ENCODE measurements at regions not wholly inside any gene's neighbourhood (a gene's known extent, or its start where the extent isn't known, plus 50 kb on each side); places are given as distances from the start of the nearest gene placed in this dataset.

GRCh38 chr16:35906440-35906839 is 2447.0 kb downstream of the TP53TG3F start:
- intact Hi-C loops (cut with DNase I) = no loop called here
- ATAC-seq (no peak), DNase-seq (no peak)
- 50% methylated on average over 1 of the region's 1 CpG for WGBS (ENCODE audit: insufficient coverage, low coverage, low lambda C conversion rate, missing lambda C conversion rate)
- Histone ChIP-seq H3K4me1 (no peaks in the 10 kb centered on the region), H3K36me3 (no peaks in the 10 kb centered on the region), H3K9me3 (no peaks in the 10 kb centered on the region), H3K27ac (no peak overlapping the region), H3K4me3 (no peak overlapping the region), H3K27me3 (no peaks in the 10 kb centered on the region)
- TF ChIP-seq, protein P1, sequence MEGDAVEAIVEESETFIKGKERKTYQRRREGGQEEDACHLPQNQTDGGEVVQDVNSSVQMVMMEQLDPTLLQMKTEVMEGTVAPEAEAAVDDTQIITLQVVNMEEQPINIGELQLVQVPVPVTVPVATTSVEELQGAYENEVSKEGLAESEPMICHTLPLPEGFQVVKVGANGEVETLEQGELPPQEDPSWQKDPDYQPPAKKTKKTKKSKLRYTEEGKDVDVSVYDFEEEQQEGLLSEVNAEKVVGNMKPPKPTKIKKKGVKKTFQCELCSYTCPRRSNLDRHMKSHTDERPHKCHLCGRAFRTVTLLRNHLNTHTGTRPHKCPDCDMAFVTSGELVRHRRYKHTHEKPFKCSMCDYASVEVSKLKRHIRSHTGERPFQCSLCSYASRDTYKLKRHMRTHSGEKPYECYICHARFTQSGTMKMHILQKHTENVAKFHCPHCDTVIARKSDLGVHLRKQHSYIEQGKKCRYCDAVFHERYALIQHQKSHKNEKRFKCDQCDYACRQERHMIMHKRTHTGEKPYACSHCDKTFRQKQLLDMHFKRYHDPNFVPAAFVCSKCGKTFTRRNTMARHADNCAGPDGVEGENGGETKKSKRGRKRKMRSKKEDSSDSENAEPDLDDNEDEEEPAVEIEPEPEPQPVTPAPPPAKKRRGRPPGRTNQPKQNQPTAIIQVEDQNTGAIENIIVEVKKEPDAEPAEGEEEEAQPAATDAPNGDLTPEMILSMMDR (IDR thresholded peaks at IDR 0.05) = no peak
- no peak for TF ChIP-seq POLR2A (IDR thresholded peaks at IDR 0.05)

- Histone ChIP-seq H3K4me3 (no peak overlapping the region), H3K9me3 (no peaks in the 10 kb centered on the region), H3K4me1 (no peaks in the 10 kb centered on the region), H3K27me3 (no peaks in the 10 kb centered on the region), H3K27ac (no peak overlapping the region), H3K36me3 (no peaks in the 10 kb centered on the region)
- ATAC-seq (no peak), DNase-seq (no peak)
- TF ChIP-seq, protein P1 (IDR thresholded peaks at IDR 0.05) = no peak
- no peak for TF ChIP-seq POLR2A (IDR thresholded peaks at IDR 0.05)
- intact Hi-C loops (cut with DNase I) = no loop called here
- 58% methylated on average over 2 of the region's 7 CpGs for WGBS (ENCODE audit: insufficient coverage, low coverage, low lambda C conversion rate, missing lambda C conversion rate)
These were observed 2448.7 kb downstream of the TP53TG3F start for GRCh38 chr16:35908152-35908551.

DNA sequence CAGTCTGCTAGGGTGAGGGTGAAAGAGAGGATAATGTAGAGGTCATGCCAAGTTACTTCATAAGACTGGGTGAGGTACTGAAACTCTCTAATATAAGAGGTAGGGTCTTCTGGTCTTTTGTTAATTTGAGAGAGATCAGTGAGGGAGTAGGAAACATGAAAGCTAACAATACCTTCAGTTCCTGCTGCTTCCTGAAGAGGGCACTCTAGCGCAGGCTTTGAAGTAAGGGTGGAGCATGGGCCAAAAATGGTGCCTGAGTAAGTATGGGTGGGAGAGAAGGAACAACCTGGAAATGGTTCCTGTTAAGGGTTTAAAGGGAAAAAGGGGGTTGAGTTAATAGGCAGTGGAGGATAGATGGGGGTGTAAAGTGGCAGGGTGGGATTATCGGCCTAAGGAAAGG is 2449.5 kb downstream of the TP53TG3F start:
- DNase-seq (no peak), ATAC-seq (no peak)
- no peaks in the 10 kb centered on the region for H3K9me3 ChIP-seq
- H3K27ac ChIP-seq = no peak overlapping the region
- H3K36me3 ChIP-seq = no peaks in the 10 kb centered on the region
- no peaks in the 10 kb centered on the region for H3K4me1 ChIP-seq
- no peak overlapping the region for H3K4me3 ChIP-seq
- WGBS (ENCODE audit: insufficient coverage, low coverage, low lambda C conversion rate, missing lambda C conversion rate) = 49% methylated on average over 2 of the region's 2 CpGs
- no peak for TF ChIP-seq POLR2A (IDR thresholded peaks at IDR 0.05)
- TF ChIP-seq, protein P1 (IDR thresholded peaks at IDR 0.05) = no peak
- intact Hi-C loops (cut with DNase I) = no loop called here
- H3K27me3 ChIP-seq = no peaks in the 10 kb centered on the region

DNA sequence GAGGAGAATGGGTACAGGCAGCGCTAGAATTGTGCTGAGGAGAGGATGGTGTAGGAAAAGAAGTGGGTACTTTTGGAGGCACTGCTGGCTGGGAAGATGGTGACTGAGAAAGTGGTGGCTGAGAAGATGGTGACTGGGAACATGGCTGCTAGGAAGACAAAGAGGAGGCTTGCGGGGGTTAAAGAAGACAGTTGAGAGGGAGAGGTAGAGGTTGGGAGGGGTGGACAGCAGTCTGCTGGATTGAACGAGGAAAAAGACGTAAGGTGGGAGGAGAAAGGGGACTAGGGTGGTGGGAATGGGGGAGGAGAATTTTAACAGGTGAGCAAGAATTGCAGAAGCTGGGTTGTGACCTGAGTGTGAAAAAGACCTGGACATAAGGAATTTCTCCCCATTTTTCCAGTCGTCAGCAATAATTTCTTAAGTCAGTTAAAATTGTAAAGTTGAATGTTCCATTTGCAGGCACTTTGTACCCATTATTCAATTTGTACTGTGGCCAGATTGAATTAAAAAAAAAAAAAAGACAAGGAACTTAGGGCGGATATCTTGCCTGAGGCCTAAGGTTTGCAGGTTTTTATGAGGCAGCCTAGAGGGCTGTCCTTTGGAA is 2450.0 kb downstream of the TP53TG3F start:
- Histone ChIP-seq H3K4me1 (no peaks in the 10 kb centered on the region), H3K27ac (no peak overlapping the region), H3K9me3 (no peaks in the 10 kb centered on the region), H3K27me3 (no peaks in the 10 kb centered on the region), H3K36me3 (no peaks in the 10 kb centered on the region), H3K4me3 (no peak overlapping the region)
- no peak for ATAC-seq
- WGBS (ENCODE audit: insufficient coverage, low coverage, low lambda C conversion rate, missing lambda C conversion rate) = 65% methylated on average over 6 of the region's 6 CpGs
- TF ChIP-seq, protein P1 (IDR thresholded peaks at IDR 0.05) = no peak
- TF ChIP-seq POLR2A (IDR thresholded peaks at IDR 0.05) = no peak
- DNase-seq = no peak
- intact Hi-C loops (cut with DNase I) = no loop called here

GRCh38 chr16:35910409-35910808 is 2451.0 kb downstream of the TP53TG3F start:
- Histone ChIP-seq H3K9me3 (no peaks in the 10 kb centered on the region), H3K27ac (no peak overlapping the region), H3K4me3 (no peak overlapping the region), H3K27me3 (no peaks in the 10 kb centered on the region), H3K36me3 (no peaks in the 10 kb centered on the region), H3K4me1 (no peaks in the 10 kb centered on the region)
- 74% methylated on average over 3 of the region's 4 CpGs for WGBS (ENCODE audit: insufficient coverage, low coverage, low lambda C conversion rate, missing lambda C conversion rate)
- intact Hi-C loops (cut with DNase I) = no loop called here
- TF ChIP-seq, protein P1 (IDR thresholded peaks at IDR 0.05) = no peak
- TF ChIP-seq POLR2A (IDR thresholded peaks at IDR 0.05) = no peak
- DNase-seq = no peak
- no peak for ATAC-seq

Measured in right lobe of liver (tissue), 6 donors.